Cardiac muscle cell (in vitro differentiated cells and primary cell): ENCODE measurements at regions not wholly inside any gene's neighbourhood (a gene's known extent, or its start where the extent isn't known, plus 50 kb on each side); places are given as distances from the start of the nearest gene placed in this dataset.

ENCODE experiments used
- DNase-seq, 2 donors: peaks; one replicate each; pipeline versions ENCODE4 v3.0.0 to v3.0.0-alpha.2; 2010 to 2017; ENCODE audit warnings: low read depth in 1 of 2, low spot score in 1 of 2
- H3K27ac ChIP-seq: fragments of 200-600 bp; sonication (generic); 2 replicates; pipeline ENCODE4 v1.5.1; 2016
- H3K27me3 ChIP-seq: fragments of 200-600 bp; sonication (generic); 2 replicates; pipeline ENCODE4 v1.6.0; 2016; ENCODE audit warnings: control low read depth
- H3K36me3 ChIP-seq: fragments of 200-600 bp; sonication (generic); 2 replicates; pipeline ENCODE4 v1.5.1; 2016; ENCODE audit warnings: control low read depth
- H3K4me1 ChIP-seq: fragments of 200-600 bp; sonication (generic); 2 replicates; pipeline ENCODE4 v1.8.1; 2017; ENCODE audit warnings: low read depth, mild to moderate bottlenecking, mixed run types
- H3K4me3 ChIP-seq: fragments of 200-600 bp; sonication (generic); 2 replicates; pipeline ENCODE4 v1.5.1; 2016; ENCODE audit warnings: mild to moderate bottlenecking
- H3K9me3 ChIP-seq: fragments of 200-600 bp; sonication (generic); 2 replicates; pipeline ENCODE4 v1.5.1; 2017; ENCODE audit warnings: low read depth, mild to moderate bottlenecking, control low read depth
- TF ChIP-seq, protein P1 (sequence below): IDR thresholded peaks from 2 replicates; pipeline ENCODE4 v1.5.1; 2012; ENCODE audit warnings: low read depth, mild to moderate bottlenecking, low read length

DNA sequence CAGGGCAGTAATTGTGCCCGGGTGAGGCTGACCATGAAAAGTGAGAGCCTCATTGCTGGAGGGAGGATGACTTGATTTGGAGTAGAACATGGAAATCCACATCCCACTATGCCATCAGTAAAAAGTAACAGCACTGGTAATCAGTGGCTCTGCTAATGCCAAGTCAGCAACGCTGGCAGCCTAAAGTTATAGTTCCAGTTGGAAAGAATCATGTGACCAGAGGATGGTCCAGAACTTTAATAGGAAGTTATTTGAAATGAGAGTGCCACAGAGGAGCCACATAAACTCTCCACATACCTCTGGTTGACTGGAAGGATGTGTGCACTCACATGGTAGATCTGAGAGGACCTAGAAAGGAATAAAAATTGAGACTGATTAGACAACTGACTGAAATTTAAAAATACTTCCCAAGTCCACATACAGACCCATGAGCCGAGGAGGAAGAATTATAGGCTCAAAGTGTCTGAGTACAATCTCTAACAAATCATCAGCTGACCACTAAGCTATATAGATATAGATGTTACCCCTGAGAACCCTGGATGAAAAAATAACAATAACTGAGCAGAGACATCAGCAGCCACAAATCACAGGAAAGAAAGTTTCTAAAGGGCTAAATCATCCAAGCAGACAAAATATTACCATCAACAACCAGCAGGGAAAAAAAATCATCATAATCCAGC lies 346.8 kb downstream of the STK39 start:
- DNase-seq = no peak
- H3K4me3 ChIP-seq = no peak overlapping the region
- H3K27me3 ChIP-seq = no peaks in the 10 kb centered on the region
- TF ChIP-seq, protein P1, sequence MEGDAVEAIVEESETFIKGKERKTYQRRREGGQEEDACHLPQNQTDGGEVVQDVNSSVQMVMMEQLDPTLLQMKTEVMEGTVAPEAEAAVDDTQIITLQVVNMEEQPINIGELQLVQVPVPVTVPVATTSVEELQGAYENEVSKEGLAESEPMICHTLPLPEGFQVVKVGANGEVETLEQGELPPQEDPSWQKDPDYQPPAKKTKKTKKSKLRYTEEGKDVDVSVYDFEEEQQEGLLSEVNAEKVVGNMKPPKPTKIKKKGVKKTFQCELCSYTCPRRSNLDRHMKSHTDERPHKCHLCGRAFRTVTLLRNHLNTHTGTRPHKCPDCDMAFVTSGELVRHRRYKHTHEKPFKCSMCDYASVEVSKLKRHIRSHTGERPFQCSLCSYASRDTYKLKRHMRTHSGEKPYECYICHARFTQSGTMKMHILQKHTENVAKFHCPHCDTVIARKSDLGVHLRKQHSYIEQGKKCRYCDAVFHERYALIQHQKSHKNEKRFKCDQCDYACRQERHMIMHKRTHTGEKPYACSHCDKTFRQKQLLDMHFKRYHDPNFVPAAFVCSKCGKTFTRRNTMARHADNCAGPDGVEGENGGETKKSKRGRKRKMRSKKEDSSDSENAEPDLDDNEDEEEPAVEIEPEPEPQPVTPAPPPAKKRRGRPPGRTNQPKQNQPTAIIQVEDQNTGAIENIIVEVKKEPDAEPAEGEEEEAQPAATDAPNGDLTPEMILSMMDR = no peak
- H3K9me3 ChIP-seq = no peaks in the 10 kb centered on the region
- no peaks in the 10 kb centered on the region for H3K36me3 ChIP-seq
- H3K4me1 ChIP-seq = no peaks in the 10 kb centered on the region
- H3K27ac ChIP-seq = no peak overlapping the region

DNA sequence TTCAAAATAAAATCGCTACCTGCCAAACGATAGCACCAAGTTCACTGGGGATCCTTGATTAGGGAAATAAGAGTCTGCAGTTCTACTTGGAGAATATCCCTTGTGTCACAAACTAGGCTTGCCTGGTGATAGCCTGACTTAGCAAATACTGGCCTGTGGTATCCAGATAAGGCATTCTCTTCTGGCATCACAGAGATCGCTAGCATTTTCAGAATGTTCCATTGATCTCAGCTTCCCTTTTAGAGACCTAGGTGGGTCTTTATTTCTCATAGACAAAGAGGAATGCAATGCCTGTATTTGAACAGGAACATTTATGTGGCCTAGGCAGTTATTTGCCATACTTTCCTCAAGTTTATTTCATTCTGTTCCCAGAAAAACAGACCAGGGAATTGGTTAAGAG lies 349.1 kb downstream of the STK39 start:
- TF ChIP-seq, protein P1 = no peak
- no peak for DNase-seq
- Histone ChIP-seq H3K9me3 (no peaks in the 10 kb centered on the region), H3K36me3 (no peaks in the 10 kb centered on the region), H3K4me1 (no peaks in the 10 kb centered on the region), H3K27ac (no peak overlapping the region), H3K4me3 (no peak overlapping the region), H3K27me3 (no peaks in the 10 kb centered on the region)

DNA sequence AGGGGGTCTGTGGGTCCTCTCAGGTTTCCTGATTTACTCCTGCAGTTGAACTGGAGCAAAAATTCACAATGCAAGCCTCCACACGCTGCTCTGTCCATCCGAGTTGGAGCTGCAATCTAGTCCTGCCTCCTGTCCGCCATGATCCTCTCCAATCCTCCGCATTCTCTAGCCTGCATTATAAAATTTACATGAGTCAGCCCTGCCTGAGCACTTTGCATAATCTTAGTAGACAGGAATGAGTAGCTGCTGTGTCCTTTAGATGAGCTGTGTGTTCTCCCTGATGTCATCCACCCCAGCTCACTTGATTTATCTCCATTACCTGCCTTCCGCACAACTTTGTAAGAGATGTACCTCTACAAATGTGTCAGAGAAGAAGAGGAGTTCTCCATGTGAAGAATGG lies 355.6 kb downstream of the STK39 start:
- DNase-seq = no peak
- Histone ChIP-seq H3K27ac (no peak overlapping the region), H3K4me1 (no peaks in the 10 kb centered on the region), H3K9me3 (no peaks in the 10 kb centered on the region), H3K27me3 (no peaks in the 10 kb centered on the region), H3K36me3 (no peaks in the 10 kb centered on the region), H3K4me3 (no peak overlapping the region)
- TF ChIP-seq, protein P1 = no peak

DNA sequence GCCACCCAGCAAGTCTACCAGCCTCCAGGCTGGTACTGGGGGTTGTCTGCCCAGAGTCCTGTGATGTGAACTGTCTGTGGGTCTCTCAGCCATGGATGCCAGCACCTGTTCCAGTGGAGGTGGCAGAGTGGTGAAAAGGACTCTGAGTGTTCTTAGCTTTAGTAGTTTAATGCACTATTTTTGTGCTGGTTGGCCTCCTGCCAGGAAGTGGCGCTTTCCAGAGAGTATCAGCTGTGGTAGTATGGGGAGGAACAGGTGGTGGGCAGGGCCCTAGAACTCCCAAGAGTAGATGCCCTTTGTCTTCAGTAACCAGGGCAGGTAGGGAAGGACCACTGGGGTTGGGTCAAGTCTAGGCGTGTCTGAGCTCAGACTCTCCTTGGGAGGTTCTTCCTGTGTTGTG lies 356.7 kb downstream of the STK39 start:
- no peak for DNase-seq
- Histone ChIP-seq H3K27me3 (no peaks in the 10 kb centered on the region), H3K36me3 (no peaks in the 10 kb centered on the region), H3K4me1 (no peaks in the 10 kb centered on the region), H3K9me3 (no peaks in the 10 kb centered on the region), H3K4me3 (no peak overlapping the region), H3K27ac (no peak overlapping the region)
- TF ChIP-seq, protein P1 = no peak

DNA sequence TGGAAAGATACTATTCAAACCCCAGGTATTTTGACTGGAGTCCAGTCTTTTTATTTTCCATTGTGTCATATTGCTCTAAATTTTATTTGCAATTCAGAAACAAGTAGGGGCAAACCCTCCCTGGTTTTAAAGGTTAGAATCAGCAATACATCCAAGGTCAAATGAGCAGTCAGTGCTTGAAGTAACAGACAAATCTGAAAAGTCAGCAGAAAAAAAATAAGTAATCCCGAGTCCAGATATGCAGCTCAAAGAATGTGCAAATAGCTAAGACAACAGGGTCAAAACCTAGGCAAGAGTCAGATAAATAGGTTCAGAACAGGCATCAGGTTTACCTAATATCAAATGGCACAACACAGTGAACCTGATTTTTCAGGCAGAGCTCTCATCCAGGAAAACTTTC lies 367.0 kb downstream of the STK39 start:
- no peaks in the 10 kb centered on the region for H3K36me3 ChIP-seq
- H3K4me3 ChIP-seq = no peak overlapping the region
- H3K27me3 ChIP-seq = no peaks in the 10 kb centered on the region
- no peak for DNase-seq
- no peaks in the 10 kb centered on the region for H3K4me1 ChIP-seq
- TF ChIP-seq, protein P1 = no peak
- H3K9me3 ChIP-seq = no peaks in the 10 kb centered on the region
- no peak overlapping the region for H3K27ac ChIP-seq
